GM12878 (cell line): ENCODE measurements at regions not wholly inside any gene's neighbourhood (a gene's known extent, or its start where the extent isn't known, plus 50 kb on each side); places are given as distances from the start of the nearest gene placed in this dataset.

ENCODE experiments used
- ATAC-seq: fragments of 200-7000 bp; cut with Tn5 transposase; 3 replicates; pipeline ENCODE4 v1.9.1; 2020; ENCODE audit warnings: mild to moderate bottlenecking, moderate library complexity
- BruUV-seq: library from RNA; stranded (reverse); fragments of 400-500 nt; replicated peaks from 2 replicates; lab custom pipeline; 2021; lab: Mats Ljungman, UMichigan
- CTCF ChIA-PET: fragments of 300-600 bp; sonication (Branson Sonifier 250); formaldehyde crosslinking; extraction: SDS; loops from one replicate; lab custom pipeline; 2021; ENCODE audit warnings: inconsistent platforms; lab: Yijun Ruan, JAX
- POLR2A ChIA-PET: fragments of 350-600 bp; formaldehyde crosslinking; extraction: SDS; loops from one replicate; lab custom pipeline; 2021; ENCODE audit warnings: inconsistent platforms; lab: Charles Lee
- RAD21 ChIA-PET: fragments of 300-600 bp; sonication (Branson Sonifier 250); formaldehyde crosslinking; loops from one replicate; lab custom pipeline; 2023; ENCODE audit warnings: antibody characterized with exemption; ENCODE audit not compliant: unreplicated experiment; lab: Charles Lee
- SMC1A ChIA-PET: fragments of 300-600 bp; sonication (Branson Sonifier 250); formaldehyde crosslinking; loops from one replicate; lab custom pipeline; 2023; ENCODE audit not compliant: unreplicated experiment, uncharacterized antibody; lab: Charles Lee
- DNase-seq: peaks from one replicate; pipeline ENCODE4 v3.0.0-alpha.2; 2011; ENCODE audit warnings: low read depth, low spot score
- FAIRE-seq: peaks from 3 replicates; lab custom pipeline; 2011; peaks lifted over from hg19 to GRCh38; lab: Jason Lieb, UNC
- H2AFZ ChIP-seq: 2 replicates; pipeline ENCODE4 v1.6.0; 2011; ENCODE audit warnings: low read depth, low read length, control low read depth; ENCODE audit not compliant: control insufficient read depth
- H3K27ac ChIP-seq: 2 replicates; pipeline ENCODE4 v1.5.1; 2011; ENCODE audit warnings: control low read depth; ENCODE audit not compliant: control insufficient read depth, insufficient read depth
- H3K27me3 ChIP-seq, 2 experiments: replicated peaks in 1 of 2; 2 replicates each; pipeline versions ENCODE4 v1.6.0 to v1.6.1; 2011; ENCODE audit warnings: low read length in 1 of 2; ENCODE audit not compliant: control insufficient read depth in 2 of 2, insufficient read depth in 2 of 2
- H3K36me3 ChIP-seq, 2 experiments: 2 replicates each; pipeline ENCODE4 v1.5.1; 2011; ENCODE audit warnings: low read length in 1 of 2; ENCODE audit not compliant: control insufficient read depth in 2 of 2, insufficient read depth in 2 of 2
- H3K4me1 ChIP-seq: 2 replicates; pipeline ENCODE4 v1.6.1; 2011; ENCODE audit warnings: mild to moderate bottlenecking, low read length, moderate library complexity, mixed read lengths; ENCODE audit not compliant: control insufficient read depth, insufficient read depth
- H3K4me2 ChIP-seq: 2 replicates; pipeline ENCODE4 v1.6.0; 2011; ENCODE audit warnings: control low read depth; ENCODE audit not compliant: control insufficient read depth, insufficient read depth
- H3K4me3 ChIP-seq: fragments of 200-600 bp; sonication (generic); 2 replicates; pipeline ENCODE4 v1.5.1; 2016
- H3K79me2 ChIP-seq: 2 replicates; pipeline ENCODE4 v1.6.0; 2011; ENCODE audit warnings: low read length; ENCODE audit not compliant: control insufficient read depth, insufficient read depth
- H3K9ac ChIP-seq: 2 replicates; pipeline ENCODE4 v1.8.0; 2011; ENCODE audit warnings: low read length, control low read depth, mixed read lengths; ENCODE audit not compliant: control insufficient read depth, insufficient read depth
- H3K9me3 ChIP-seq: replicated peaks from 3 replicates; pipeline ENCODE4 v1.5.1; 2011; ENCODE audit warnings: mild to moderate bottlenecking, low read length; ENCODE audit not compliant: control insufficient read depth, insufficient read depth
- H4K20me1 ChIP-seq: 2 replicates; pipeline ENCODE4 v1.6.0; 2011; ENCODE audit not compliant: control insufficient read depth, insufficient read depth
- CEBPZ ChIP-seq: fragments of 150-350 bp; IDR thresholded peaks from 2 replicates; pipeline ENCODE4 v1.6.1; 2016; ENCODE audit warnings: low read depth, low read length
- EED ChIP-seq: sonication (generic); IDR thresholded peaks from 2 replicates; pipeline ENCODE4 v1.6.1; 2016; ENCODE audit warnings: antibody characterized with exemption, low read depth
- HDAC6 ChIP-seq: fragments of 200-600 bp; sonication (generic); IDR thresholded peaks from one replicate; pipeline ENCODE4 v1.8.0; 2017; ENCODE audit warnings: antibody characterized with exemption; ENCODE audit not compliant: unreplicated experiment
- NFIC ChIP-seq: IDR thresholded peaks from 2 replicates; pipeline ENCODE4 v1.6.1; 2012; ENCODE audit warnings: low read depth, mild to moderate bottlenecking, inconsistent platforms, low read length, moderate library complexity
- POU2F2 ChIP-seq: IDR thresholded peaks from 3 replicates; pipeline ENCODE4 v1.6.1; 2011; ENCODE audit warnings: low read depth, mild to moderate bottlenecking, low read length, borderline replicate concordance
- RB1 ChIP-seq: fragments of 450-650 bp; formaldehyde crosslinking; IDR thresholded peaks from 2 replicates; pipeline ENCODE4 v1.6.1; 2017; ENCODE audit warnings: mild to moderate bottlenecking, borderline replicate concordance
- SMAD5 ChIP-seq: IDR thresholded peaks from 2 replicates; pipeline ENCODE4 v1.6.1; 2016; ENCODE audit warnings: antibody characterized with exemption, low read depth
- SREBF2 ChIP-seq: IDR thresholded peaks from 2 replicates; pipeline ENCODE4 v1.6.1; 2012; ENCODE audit warnings: mild to moderate bottlenecking, low read length
- ZBTB40 ChIP-seq: fragments of 450-650 bp; IDR thresholded peaks from 2 replicates; pipeline ENCODE4 v1.6.1; 2016; ENCODE audit warnings: mild to moderate bottlenecking, moderate library complexity, borderline replicate concordance
- ZNF24 ChIP-seq: fragments of 450-650 bp; IDR thresholded peaks from 2 replicates; pipeline ENCODE4 v1.6.1; 2017; ENCODE audit warnings: antibody characterized with exemption, mild to moderate bottlenecking
- WGBS: methylation state at CpG from one replicate; pipeline ENCODE4 v1.1.6; 2016; ENCODE audit warnings: low lambda C conversion rate; ENCODE audit not compliant: insufficient replicate concordance, insufficient coverage; ENCODE audit errors: missing lambda C conversion rate; 5-methylcytosine and 5-hydroxymethylcytosine counted together
- in situ Hi-C: fragments of 300-500 bp; cut with MboI; formaldehyde crosslinking; loops from 9 replicates; pipeline ENCODE4 v1.14.3; 2018; ENCODE audit warnings: mixed read lengths
- intact Hi-C: fragments of 100-400 bp; cut with micrococcal nuclease; formaldehyde crosslinking; loops from one replicate; pipeline ENCODE4 v1.14.2; 2022; ENCODE audit not compliant: unreplicated experiment
- TF ChIP-seq, protein P1 (sequence below): IDR thresholded peaks from 2 replicates; pipeline ENCODE4 v1.6.1; 2012; ENCODE audit warnings: low read depth, low read length, improper control_type of control experiment

DNA sequence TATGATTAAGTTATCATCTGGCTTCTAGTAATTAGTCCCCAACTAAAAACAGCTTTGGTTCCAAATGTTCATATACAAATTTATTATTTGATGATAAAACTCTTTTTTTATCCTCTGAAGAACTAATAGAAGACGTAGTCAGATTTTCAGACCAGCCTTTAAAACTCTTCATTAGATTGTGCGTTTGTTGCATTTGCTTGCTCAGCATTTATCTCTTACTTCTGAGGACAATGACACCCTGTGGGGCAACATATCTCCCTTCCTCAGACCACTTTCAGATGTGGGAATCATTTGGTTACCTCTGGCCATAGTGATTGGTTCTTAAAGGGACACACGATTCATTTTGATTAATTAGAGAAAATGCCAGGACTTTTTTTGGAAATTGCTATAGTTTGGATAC, 481.8 kb downstream of the HAO1 start:
- WGBS: 33% methylated on average over 3 of the region's 3 CpGs
- no peaks in the 10 kb centered on the region for H3K36me3 ChIP-seq
- H4K20me1 ChIP-seq: no peaks in the 10 kb centered on the region
- H3K4me3 ChIP-seq: no peak overlapping the region
- BruUV-seq: no TSS peak
- in situ Hi-C loops: no loop called here
- no peaks in the 10 kb centered on the region for H3K4me1 ChIP-seq
- no peak overlapping the region for H3K4me2 ChIP-seq
- no peak for FAIRE-seq
- H3K79me2 ChIP-seq: no peaks in the 10 kb centered on the region
- no peaks in the 10 kb centered on the region for H3K9me3 ChIP-seq
- ChIA-PET SMC1A (no interaction called here), RAD21 (no interaction called here), CTCF (no interaction called here), POLR2A (no interaction called here)
- no peak overlapping the region for H3K27ac ChIP-seq
- no peaks in the 10 kb centered on the region for H3K27me3 ChIP-seq
- TF ChIP-seq NFIC (no peak), RB1 (no peak), EED (no peak), SREBF2 (no peak), POU2F2 (no peak), ZNF24 (no peak)
- intact Hi-C loops: no loop called here
- no peak overlapping the region for H2AFZ ChIP-seq
- DNase-seq: no peak
- no peak for ATAC-seq
- no peak overlapping the region for H3K9ac ChIP-seq

GRCh38 chr20:7459083-7459482, 481.2 kb downstream of the HAO1 start:
- intact Hi-C loops (no loop called here), in situ Hi-C loops (no loop called here)
- ATAC-seq (no peak), FAIRE-seq (no peak), DNase-seq (no peak)
- H3K36me3 ChIP-seq: no peaks in the 10 kb centered on the region
- no TSS peak for BruUV-seq
- H3K9me3 ChIP-seq: no peaks in the 10 kb centered on the region
- H4K20me1 ChIP-seq: no peaks in the 10 kb centered on the region
- no peaks in the 10 kb centered on the region for H3K27me3 ChIP-seq
- ChIA-PET SMC1A (no interaction called here), CTCF (no interaction called here), POLR2A (no interaction called here), RAD21 (no interaction called here)
- H3K27ac ChIP-seq: no peak overlapping the region
- 0% methylated on average over 1 of the region's 1 CpG for WGBS
- H3K79me2 ChIP-seq: no peaks in the 10 kb centered on the region
- H2AFZ ChIP-seq: no peak overlapping the region
- no peak overlapping the region for H3K9ac ChIP-seq
- no peak overlapping the region for H3K4me2 ChIP-seq
- no peak overlapping the region for H3K4me3 ChIP-seq
- no peaks in the 10 kb centered on the region for H3K4me1 ChIP-seq
- no peak for TF ChIP-seq CEBPZ
- TF ChIP-seq HDAC6: no peak
- TF ChIP-seq ZBTB40: no peak
- TF ChIP-seq, protein P1, sequence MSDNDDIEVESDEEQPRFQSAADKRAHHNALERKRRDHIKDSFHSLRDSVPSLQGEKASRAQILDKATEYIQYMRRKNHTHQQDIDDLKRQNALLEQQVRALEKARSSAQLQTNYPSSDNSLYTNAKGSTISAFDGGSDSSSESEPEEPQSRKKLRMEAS: no peak
- TF ChIP-seq SMAD5: no peak
